ENCODE measurements at regions not wholly inside any gene's neighbourhood (a gene's known extent, or its start where the extent isn't known, plus 50 kb on each side); places are given as distances from the start of the nearest gene placed in this dataset.
A peak's percentile ranks its signal among the peaks of the same experiment; 100 is the strongest.

- H3K27me3 ChIP-seq (ENCODE audit: control insufficient read depth, extremely low read depth, insufficient read depth, low read length) = peaks cover 3% of the 10 kb centered on the region
- no peak overlapping the region for H3K4me3 ChIP-seq (ENCODE audit: control insufficient read depth in 2 of 3, extremely low read depth in 1 of 3, insufficient read depth in 2 of 3, low read depth in 1 of 3, low read length in 3 of 3)
- dilution Hi-C loops (cut with MboI; ENCODE audit: extremely low pct_ligation_motif_present, low sequenced_read_pairs) = no loop called here
- no peak for DNase-seq (ENCODE audit: low read depth, low spot score)
- H3K9me3 ChIP-seq (ENCODE audit: control insufficient read depth, low read depth, low read length) = no peaks in the 10 kb centered on the region
- no peak for FAIRE-seq
- H3K36me3 ChIP-seq (ENCODE audit: control insufficient read depth in 2 of 2, extremely low read depth in 1 of 2, insufficient read depth in 2 of 2, low read length in 2 of 2) = no peaks in the 10 kb centered on the region
- H2AFZ ChIP-seq (ENCODE audit: control insufficient read depth, low read length) = no peak overlapping the region
- H4K20me1 ChIP-seq (ENCODE audit: control insufficient read depth, extremely low read depth, insufficient read depth, low read length) = no peaks in the 10 kb centered on the region
- no peak overlapping the region for H3K9ac ChIP-seq (ENCODE audit: control insufficient read depth, extremely low read depth, insufficient read depth, low read length)
- TF ChIP-seq CTCF (optimal IDR thresholded peaks at IDR 0.05 in 1 of 3, IDR thresholded peaks at IDR 0.05 in 1 of 3, conservative IDR thresholded peaks at IDR 0.05 in 1 of 3; ENCODE audit: extremely low read depth in 1 of 3, insufficient read depth in 2 of 3, low read length in 3 of 3) (peak in 1 of 3 experiments; percentile 22), EZH2 (IDR thresholded peaks at IDR 0.05; ENCODE audit: low read length) (no peak)
- H3K9me1 ChIP-seq (ENCODE audit: control insufficient read depth, extremely low read depth, insufficient read depth, low read length) = no peaks in the 10 kb centered on the region
- H3K4me2 ChIP-seq (ENCODE audit: control insufficient read depth, extremely low read depth, insufficient read depth, low read depth, low read length) = no peak overlapping the region
- no peak overlapping the region for H3K27ac ChIP-seq (ENCODE audit: control insufficient read depth, insufficient read depth, low read length)
- peaks cover 10% of the 10 kb centered on the region for H3K4me1 ChIP-seq (ENCODE audit: control insufficient read depth, extremely low read depth, insufficient read depth, low read length)
- no peaks in the 10 kb centered on the region for H3K79me2 ChIP-seq (ENCODE audit: control insufficient read depth, insufficient read depth, low read length)
Observed at GRCh38 chr11:130549393-130549999, 101.1 kb downstream of the ADAMTS15 start.

- Histone ChIP-seq H3K9me1 (ENCODE audit: control insufficient read depth, extremely low read depth, insufficient read depth, low read length) (no peaks in the 10 kb centered on the region), H3K27me3 (ENCODE audit: control insufficient read depth, extremely low read depth, insufficient read depth, low read length) (peaks cover 3% of the 10 kb centered on the region), H3K4me1 (ENCODE audit: control insufficient read depth, extremely low read depth, insufficient read depth, low read length) (peaks cover 14% of the 10 kb centered on the region), H3K4me2 (ENCODE audit: control insufficient read depth, extremely low read depth, insufficient read depth, low read depth, low read length) (no peak overlapping the region), H3K27ac (ENCODE audit: control insufficient read depth, insufficient read depth, low read length) (no peak overlapping the region), H2AFZ (ENCODE audit: control insufficient read depth, low read length) (no peak overlapping the region), H3K9me3 (ENCODE audit: control insufficient read depth, low read depth, low read length) (no peaks in the 10 kb centered on the region), H3K79me2 (ENCODE audit: control insufficient read depth, insufficient read depth, low read length) (no peaks in the 10 kb centered on the region), H3K4me3 (ENCODE audit: control insufficient read depth in 2 of 3, extremely low read depth in 1 of 3, insufficient read depth in 2 of 3, low read depth in 1 of 3, low read length in 3 of 3) (no peak overlapping the region), H3K36me3 (ENCODE audit: control insufficient read depth in 2 of 2, extremely low read depth in 1 of 2, insufficient read depth in 2 of 2, low read length in 2 of 2) (no peaks in the 10 kb centered on the region), H3K9ac (ENCODE audit: control insufficient read depth, extremely low read depth, insufficient read depth, low read length) (no peak overlapping the region), H4K20me1 (ENCODE audit: control insufficient read depth, extremely low read depth, insufficient read depth, low read length) (no peaks in the 10 kb centered on the region)
- no peak for FAIRE-seq
- no peak for DNase-seq (ENCODE audit: low read depth, low spot score)
- dilution Hi-C loops (cut with MboI; ENCODE audit: extremely low pct_ligation_motif_present, low sequenced_read_pairs) = no loop called here
- TF ChIP-seq EZH2 (IDR thresholded peaks at IDR 0.05; ENCODE audit: low read length) = no peak
- TF ChIP-seq CTCF (optimal IDR thresholded peaks at IDR 0.05 in 1 of 3, IDR thresholded peaks at IDR 0.05 in 1 of 3, conservative IDR thresholded peaks at IDR 0.05 in 1 of 3; ENCODE audit: extremely low read depth in 1 of 3, insufficient read depth in 2 of 3, low read length in 3 of 3) = no peak
Observed at GRCh38 chr11:130550150-130550549, 101.7 kb downstream of the ADAMTS15 start.
